ENCODE measurements at regions not wholly inside any gene's neighbourhood (a gene's known extent, or its start where the extent isn't known, plus 50 kb on each side); places are given as distances from the start of the nearest gene placed in this dataset.

- no peak for DNase-seq
Measured at GRCh38 chr13:62997038-62997599, 1581.5 kb upstream of the PCDH20 start.

- no peak for DNase-seq
Measured at GRCh38 chr13:62973804-62974203, 1558.2 kb upstream of the PCDH20 start.

- DNase-seq, result no peak
Measured at GRCh38 chr13:62964522-62964921, 1548.9 kb upstream of the PCDH20 start.

GRCh38 chr13:62960723-62961122, 1545.1 kb upstream of the PCDH20 start:
- DNase-seq, result no peak

- no peak for DNase-seq
Measured at GRCh38 chr13:62933809-62934208, 1518.2 kb upstream of the PCDH20 start.

GRCh38 chr13:62932256-62932883, 1516.7 kb upstream of the PCDH20 start:
- DNase-seq, result no peak

- DNase-seq, result no peak
Measured at GRCh38 chr13:62931853-62932252, 1516.2 kb upstream of the PCDH20 start.

- no peak for DNase-seq
Measured at GRCh38 chr13:62924395-62924794, 1508.7 kb upstream of the PCDH20 start.

GRCh38 chr13:62920159-62920558, 1504.5 kb upstream of the PCDH20 start:
- DNase-seq, result no peak

GRCh38 chr13:62919491-62919890, 1503.8 kb upstream of the PCDH20 start:
- no peak for DNase-seq

GRCh38 chr13:62910541-62911060, 1495.0 kb upstream of the PCDH20 start:
- DNase-seq, result no peak

- DNase-seq, result no peak
Measured at GRCh38 chr13:62908321-62908720, 1492.7 kb upstream of the PCDH20 start.

GRCh38 chr13:62906896-62907295, 1491.2 kb upstream of the PCDH20 start:
- no peak for DNase-seq

GRCh38 chr13:62906469-62906868, 1490.8 kb upstream of the PCDH20 start:
- DNase-seq, result no peak

GRCh38 chr13:62887046-62887445, 1471.4 kb upstream of the PCDH20 start:
- DNase-seq, result no peak

GRCh38 chr13:62879071-62879470, 1463.4 kb upstream of the PCDH20 start:
- DNase-seq, result no peak

- no peak for DNase-seq
Measured at GRCh38 chr13:62875118-62875640, 1459.5 kb upstream of the PCDH20 start.

GRCh38 chr13:62850331-62850730, 1434.7 kb upstream of the PCDH20 start:
- no peak for DNase-seq

- DNase-seq, result no peak
Measured at GRCh38 chr13:62847520-62847919, 1431.9 kb upstream of the PCDH20 start.

GRCh38 chr13:62846302-62846701, 1430.7 kb upstream of the PCDH20 start:
- no peak for DNase-seq

- DNase-seq, result no peak
Measured at GRCh38 chr13:62839338-62839737, 1423.7 kb upstream of the PCDH20 start.

- DNase-seq, result no peak
Measured at GRCh38 chr13:62838929-62839328, 1423.3 kb upstream of the PCDH20 start.

- no peak for DNase-seq
Measured at GRCh38 chr13:62837895-62838294, 1422.2 kb upstream of the PCDH20 start.

- no peak for DNase-seq
Measured at GRCh38 chr13:62829486-62829885, 1413.8 kb upstream of the PCDH20 start.

All from NCI-H1694 treated with DMSO at 0.1 percent for 48 hours (cell line).